ENCODE measurements at regions not wholly inside any gene's neighbourhood (a gene's known extent, or its start where the extent isn't known, plus 50 kb on each side); places are given as distances from the start of the nearest gene placed in this dataset.

GRCh38 chr7:25863005-25863728, 288.8 kb upstream of the NFE2L3 start:
- Histone ChIP-seq H3K27ac (replicated peaks) (peak overlapping the region; percentile 52), H3K27me3 (ENCODE audit: insufficient read depth, poor library complexity, severe bottlenecking) (peaks cover under 1% of the 10 kb centered on the region), H3K4me3 (replicated peaks; ENCODE audit: insufficient read depth, low read length) (peak overlapping the region; percentile 26)
- TF ChIP-seq GABPA (IDR thresholded peaks at IDR 0.05; ENCODE audit: low read depth) (no peak), SPI1 (IDR thresholded peaks at IDR 0.05; ENCODE audit: borderline replicate concordance, low read depth) (no peak), POLR2AphosphoS5 (IDR thresholded peaks at IDR 0.05; ENCODE audit: low read depth) (no peak), CTCF (IDR thresholded peaks at IDR 0.05; ENCODE audit: insufficient read depth, low read length) (no peak)
- TF ChIP-seq, protein P1, sequence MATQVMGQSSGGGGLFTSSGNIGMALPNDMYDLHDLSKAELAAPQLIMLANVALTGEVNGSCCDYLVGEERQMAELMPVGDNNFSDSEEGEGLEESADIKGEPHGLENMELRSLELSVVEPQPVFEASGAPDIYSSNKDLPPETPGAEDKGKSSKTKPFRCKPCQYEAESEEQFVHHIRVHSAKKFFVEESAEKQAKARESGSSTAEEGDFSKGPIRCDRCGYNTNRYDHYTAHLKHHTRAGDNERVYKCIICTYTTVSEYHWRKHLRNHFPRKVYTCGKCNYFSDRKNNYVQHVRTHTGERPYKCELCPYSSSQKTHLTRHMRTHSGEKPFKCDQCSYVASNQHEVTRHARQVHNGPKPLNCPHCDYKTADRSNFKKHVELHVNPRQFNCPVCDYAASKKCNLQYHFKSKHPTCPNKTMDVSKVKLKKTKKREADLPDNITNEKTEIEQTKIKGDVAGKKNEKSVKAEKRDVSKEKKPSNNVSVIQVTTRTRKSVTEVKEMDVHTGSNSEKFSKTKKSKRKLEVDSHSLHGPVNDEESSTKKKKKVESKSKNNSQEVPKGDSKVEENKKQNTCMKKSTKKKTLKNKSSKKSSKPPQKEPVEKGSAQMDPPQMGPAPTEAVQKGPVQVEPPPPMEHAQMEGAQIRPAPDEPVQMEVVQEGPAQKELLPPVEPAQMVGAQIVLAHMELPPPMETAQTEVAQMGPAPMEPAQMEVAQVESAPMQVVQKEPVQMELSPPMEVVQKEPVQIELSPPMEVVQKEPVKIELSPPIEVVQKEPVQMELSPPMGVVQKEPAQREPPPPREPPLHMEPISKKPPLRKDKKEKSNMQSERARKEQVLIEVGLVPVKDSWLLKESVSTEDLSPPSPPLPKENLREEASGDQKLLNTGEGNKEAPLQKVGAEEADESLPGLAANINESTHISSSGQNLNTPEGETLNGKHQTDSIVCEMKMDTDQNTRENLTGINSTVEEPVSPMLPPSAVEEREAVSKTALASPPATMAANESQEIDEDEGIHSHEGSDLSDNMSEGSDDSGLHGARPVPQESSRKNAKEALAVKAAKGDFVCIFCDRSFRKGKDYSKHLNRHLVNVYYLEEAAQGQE (IDR thresholded peaks at IDR 0.05; ENCODE audit: insufficient replicate concordance, low read depth) = no peak
- DNase-seq (ENCODE audit: low read depth in 1 of 2, low spot score in 1 of 2) = no peak

DNA sequence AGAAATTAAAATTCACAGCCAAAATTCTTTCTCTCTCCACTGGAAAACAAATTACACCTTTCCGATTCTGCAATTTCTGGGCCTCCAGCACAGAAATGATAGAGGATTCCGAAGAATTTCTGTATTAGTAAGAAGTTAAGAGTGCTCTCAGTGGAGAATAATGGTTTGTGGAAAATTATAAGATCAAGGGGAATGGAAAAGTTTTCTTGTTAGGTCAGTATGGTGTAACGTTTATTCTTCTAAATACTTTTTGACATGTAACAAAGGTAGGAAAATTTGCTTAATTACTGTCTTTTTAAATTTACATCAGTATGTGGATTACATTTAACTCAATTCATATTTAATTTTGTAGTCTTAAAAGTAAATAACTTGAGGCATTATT, 288.3 kb upstream of the NFE2L3 start:
- Histone ChIP-seq H3K27me3 (ENCODE audit: insufficient read depth, poor library complexity, severe bottlenecking) (peaks cover 2% of the 10 kb centered on the region), H3K27ac (replicated peaks) (no peak overlapping the region)

GRCh38 chr7:25864511-25864910, 287.5 kb upstream of the NFE2L3 start:
- H3K27me3 ChIP-seq (ENCODE audit: insufficient read depth, poor library complexity, severe bottlenecking) = peaks cover 2% of the 10 kb centered on the region
- TF ChIP-seq SPI1 (IDR thresholded peaks at IDR 0.05; ENCODE audit: borderline replicate concordance, low read depth) = no peak
- H3K27ac ChIP-seq (replicated peaks) = no peak overlapping the region
- no peak overlapping the region for H3K4me3 ChIP-seq (replicated peaks; ENCODE audit: insufficient read depth, low read length)
- DNase-seq (ENCODE audit: low read depth in 1 of 2, low spot score in 1 of 2) = no peak

More for the DNA sequence above, 288.3 kb upstream of the NFE2L3 start:
- DNase-seq (ENCODE audit: low read depth in 1 of 2, low spot score in 1 of 2) = no peak
- H3K4me3 ChIP-seq (replicated peaks; ENCODE audit: insufficient read depth, low read length) = no peak overlapping the region
- no peak for TF ChIP-seq POLR2AphosphoS5 (IDR thresholded peaks at IDR 0.05; ENCODE audit: low read depth)
- TF ChIP-seq GABPA (IDR thresholded peaks at IDR 0.05; ENCODE audit: low read depth) = no peak
- TF ChIP-seq SPI1 (IDR thresholded peaks at IDR 0.05; ENCODE audit: borderline replicate concordance, low read depth) = no peak
- TF ChIP-seq, protein P1 (IDR thresholded peaks at IDR 0.05; ENCODE audit: insufficient replicate concordance, low read depth) = no peak
- TF ChIP-seq CTCF (IDR thresholded peaks at IDR 0.05; ENCODE audit: insufficient read depth, low read length) = no peak

GRCh38 chr7:25864943-25865751, 286.9 kb upstream of the NFE2L3 start:
- TF ChIP-seq GABPA (IDR thresholded peaks at IDR 0.05; ENCODE audit: low read depth) = no peak
- no peak for TF ChIP-seq CTCF (IDR thresholded peaks at IDR 0.05; ENCODE audit: insufficient read depth, low read length)
- no peak for TF ChIP-seq POLR2AphosphoS5 (IDR thresholded peaks at IDR 0.05; ENCODE audit: low read depth)
- DNase-seq (ENCODE audit: low read depth in 1 of 2, low spot score in 1 of 2) = no peak
- Histone ChIP-seq H3K27ac (replicated peaks) (no peak overlapping the region), H3K27me3 (ENCODE audit: insufficient read depth, poor library complexity, severe bottlenecking) (peaks cover 2% of the 10 kb centered on the region), H3K4me3 (replicated peaks; ENCODE audit: insufficient read depth, low read length) (no peak overlapping the region)

All from HL-60 (cell line).